ENCODE measurements at regions not wholly inside any gene's neighbourhood (a gene's known extent, or its start where the extent isn't known, plus 50 kb on each side); places are given as distances from the start of the nearest gene placed in this dataset.

DNA sequence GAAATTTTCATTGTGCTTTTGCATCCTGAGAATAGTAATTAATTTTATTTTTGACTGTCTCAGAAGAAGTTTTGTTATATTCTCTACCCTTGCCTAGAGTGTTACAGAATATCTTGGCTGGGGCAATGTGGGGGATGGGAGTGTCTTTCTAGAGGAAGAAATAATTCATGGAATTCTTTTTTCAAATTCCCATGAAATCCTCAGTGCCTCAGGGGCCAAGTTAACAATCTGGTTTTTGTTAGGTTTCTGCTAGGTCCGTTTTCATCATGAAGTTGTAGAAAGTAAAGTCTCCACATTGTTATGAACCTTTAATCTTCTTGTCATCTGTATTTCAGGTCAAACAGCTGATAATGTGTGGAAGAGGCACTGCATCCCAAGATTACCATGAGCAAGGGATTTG lies 145.6 kb upstream of the GYPC start:
- TF ChIP-seq, protein P1, sequence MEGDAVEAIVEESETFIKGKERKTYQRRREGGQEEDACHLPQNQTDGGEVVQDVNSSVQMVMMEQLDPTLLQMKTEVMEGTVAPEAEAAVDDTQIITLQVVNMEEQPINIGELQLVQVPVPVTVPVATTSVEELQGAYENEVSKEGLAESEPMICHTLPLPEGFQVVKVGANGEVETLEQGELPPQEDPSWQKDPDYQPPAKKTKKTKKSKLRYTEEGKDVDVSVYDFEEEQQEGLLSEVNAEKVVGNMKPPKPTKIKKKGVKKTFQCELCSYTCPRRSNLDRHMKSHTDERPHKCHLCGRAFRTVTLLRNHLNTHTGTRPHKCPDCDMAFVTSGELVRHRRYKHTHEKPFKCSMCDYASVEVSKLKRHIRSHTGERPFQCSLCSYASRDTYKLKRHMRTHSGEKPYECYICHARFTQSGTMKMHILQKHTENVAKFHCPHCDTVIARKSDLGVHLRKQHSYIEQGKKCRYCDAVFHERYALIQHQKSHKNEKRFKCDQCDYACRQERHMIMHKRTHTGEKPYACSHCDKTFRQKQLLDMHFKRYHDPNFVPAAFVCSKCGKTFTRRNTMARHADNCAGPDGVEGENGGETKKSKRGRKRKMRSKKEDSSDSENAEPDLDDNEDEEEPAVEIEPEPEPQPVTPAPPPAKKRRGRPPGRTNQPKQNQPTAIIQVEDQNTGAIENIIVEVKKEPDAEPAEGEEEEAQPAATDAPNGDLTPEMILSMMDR (IDR thresholded peaks at IDR 0.05) = no peak
- no peak for TF ChIP-seq POLR2A (IDR thresholded peaks at IDR 0.05)
